GM11168 (cell line): ENCODE measurements at regions not wholly inside any gene's neighbourhood (a gene's known extent, or its start where the extent isn't known, plus 50 kb on each side); places are given as distances from the start of the nearest gene placed in this dataset.

Experiments used
- in situ Hi-C: fragments of 300-500 bp; cut with MboI; formaldehyde crosslinking; loops from one replicate; pipeline ENCODE4 v1.12.0; 2022; ENCODE audit warnings: low sequenced_read_pairs; ENCODE audit not compliant: unreplicated experiment

- in situ Hi-C loops: no loop called here
Measured at GRCh38 chr3:177743173-177743890, 546.0 kb upstream of the TBL1XR1 start.

- in situ Hi-C loops: no loop called here
Measured at GRCh38 chr3:177744873-177745606, 547.8 kb upstream of the TBL1XR1 start.

DNA sequence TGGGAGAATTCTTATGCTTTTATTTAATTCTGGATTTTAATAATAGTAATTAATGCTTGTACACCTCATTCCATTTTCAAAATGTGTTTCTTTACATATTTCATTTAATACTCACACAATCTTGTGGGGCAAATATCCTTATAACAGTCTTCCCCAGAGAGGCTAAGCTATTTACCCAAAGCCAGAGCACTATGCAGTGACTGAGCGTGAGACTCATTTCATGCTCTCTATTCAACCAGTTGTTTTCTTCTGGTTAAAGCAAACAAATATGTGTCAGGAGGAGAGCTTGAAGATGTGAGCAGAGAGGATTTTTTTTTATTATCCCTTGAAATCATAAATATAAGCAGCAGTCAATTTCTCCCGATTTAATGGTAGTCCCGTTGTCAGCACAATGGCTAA, 548.3 kb upstream of the TBL1XR1 start:
- in situ Hi-C loops: no loop called here

GRCh38 chr3:177746337-177746933, 549.2 kb upstream of the TBL1XR1 start:
- in situ Hi-C loops: no loop called here

GRCh38 chr3:177749836-177750235, 552.6 kb upstream of the TBL1XR1 start:
- in situ Hi-C loops: no loop called here

- in situ Hi-C loops: no loop called here
Measured at GRCh38 chr3:177750436-177750835, 553.2 kb upstream of the TBL1XR1 start.

DNA sequence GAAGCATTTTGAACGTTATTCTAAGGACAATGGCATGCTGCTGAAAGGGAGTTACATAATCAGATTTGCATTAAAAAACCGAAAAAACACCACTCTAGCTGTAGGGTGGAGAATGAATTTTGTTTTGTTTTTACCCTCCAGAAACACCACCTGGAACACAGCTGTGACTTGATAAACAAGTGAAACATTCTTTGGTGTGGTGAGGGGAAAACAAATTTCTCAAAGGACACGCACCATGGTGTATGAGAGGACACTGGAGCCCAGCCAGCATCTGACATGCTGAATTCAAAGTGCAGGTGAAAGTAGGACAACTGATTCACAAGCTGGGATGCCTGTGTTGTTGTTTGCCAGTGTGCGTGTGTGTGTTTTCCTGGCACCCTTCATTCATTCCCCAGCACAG, 554.5 kb upstream of the TBL1XR1 start:
- in situ Hi-C loops: no loop called here

DNA sequence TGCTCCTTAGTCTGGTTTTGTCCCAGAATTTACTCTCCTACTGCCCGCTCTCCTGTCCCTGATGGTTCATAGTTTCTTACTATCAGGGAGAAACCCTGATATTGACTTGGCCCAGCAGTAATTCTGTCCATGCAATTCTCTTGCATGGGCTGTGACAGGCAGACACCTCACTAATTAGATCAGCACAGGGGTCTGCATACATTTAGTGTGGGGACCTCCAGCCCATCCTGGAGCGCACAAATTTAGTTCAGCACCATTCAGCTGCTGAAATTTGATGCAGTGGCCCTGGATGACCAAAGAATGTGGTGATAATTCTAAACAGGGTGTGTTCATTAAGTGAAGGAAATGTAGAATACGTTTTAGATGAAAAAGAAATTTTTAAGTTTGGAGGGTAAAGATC, 555.5 kb upstream of the TBL1XR1 start:
- in situ Hi-C loops: no loop called here

GRCh38 chr3:177753451-177754155, 556.3 kb upstream of the TBL1XR1 start:
- in situ Hi-C loops: no loop called here

DNA sequence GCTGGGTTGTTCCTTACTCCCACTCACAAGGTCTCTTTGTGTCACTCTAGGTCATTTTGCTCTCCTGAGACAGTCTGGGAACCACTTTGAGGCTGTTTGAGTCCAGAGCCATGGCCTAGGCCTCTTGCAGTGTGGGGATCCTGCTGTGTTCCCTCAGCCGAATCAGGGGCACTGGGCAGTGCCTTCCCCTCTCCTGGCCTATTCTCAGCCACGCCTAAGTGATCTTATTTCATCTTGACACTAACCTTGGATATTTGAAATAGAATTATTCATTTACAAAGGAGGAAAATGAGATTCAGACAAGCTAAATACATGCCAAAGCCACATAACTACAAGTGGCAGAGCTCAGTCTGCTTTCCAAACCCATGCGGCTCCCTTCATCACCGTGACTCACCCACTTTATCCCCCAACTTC, 557.2 kb upstream of the TBL1XR1 start:
- in situ Hi-C loops: no loop called here

DNA sequence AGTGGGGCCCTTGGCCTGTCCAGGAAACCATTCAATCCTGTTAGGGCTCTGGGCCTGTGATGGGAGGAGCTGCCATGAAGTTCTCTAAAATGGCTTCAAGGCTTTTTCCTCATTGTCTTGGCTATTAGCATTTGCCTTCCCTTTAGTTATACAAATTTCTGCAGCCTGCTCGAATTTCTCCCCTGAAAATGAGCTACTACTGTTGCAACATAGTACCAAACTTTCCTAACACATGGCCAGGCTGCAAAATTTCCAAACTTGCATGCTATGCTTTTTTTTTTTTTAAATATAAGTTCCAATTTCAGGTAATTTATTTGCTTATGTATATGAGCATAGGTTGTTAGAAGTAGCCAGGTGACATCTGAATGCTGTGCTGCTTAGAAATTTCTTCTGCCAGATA, 560.8 kb upstream of the TBL1XR1 start:
- in situ Hi-C loops: no loop called here

GRCh38 chr3:177760803-177761202, 563.5 kb upstream of the TBL1XR1 start:
- in situ Hi-C loops: no loop called here

DNA sequence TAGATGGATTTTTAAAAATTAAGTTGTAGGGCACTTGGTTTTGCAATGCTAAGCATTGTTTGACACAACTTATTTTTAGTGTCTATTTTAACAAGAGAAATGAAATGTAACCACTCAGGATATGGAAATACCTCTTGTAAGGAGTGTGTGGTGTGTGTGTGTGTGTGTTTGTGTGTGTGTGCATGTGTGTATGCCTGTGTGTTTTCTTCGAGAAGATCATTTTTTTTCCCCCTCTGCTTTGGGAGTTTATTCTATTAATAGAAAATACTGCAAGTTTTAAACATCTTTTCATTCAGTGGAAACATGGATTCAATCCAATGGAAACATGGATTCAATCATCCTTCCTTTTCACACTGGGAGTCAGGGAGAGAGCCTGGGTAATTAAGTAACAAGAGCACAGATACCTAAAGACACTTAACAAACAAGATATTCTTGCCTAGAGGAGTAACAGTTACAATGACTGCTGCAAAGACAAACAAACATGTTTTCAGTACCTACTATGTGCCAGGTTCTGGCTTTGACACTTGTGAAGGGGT, 567.2 kb upstream of the TBL1XR1 start:
- in situ Hi-C loops: no loop called here

DNA sequence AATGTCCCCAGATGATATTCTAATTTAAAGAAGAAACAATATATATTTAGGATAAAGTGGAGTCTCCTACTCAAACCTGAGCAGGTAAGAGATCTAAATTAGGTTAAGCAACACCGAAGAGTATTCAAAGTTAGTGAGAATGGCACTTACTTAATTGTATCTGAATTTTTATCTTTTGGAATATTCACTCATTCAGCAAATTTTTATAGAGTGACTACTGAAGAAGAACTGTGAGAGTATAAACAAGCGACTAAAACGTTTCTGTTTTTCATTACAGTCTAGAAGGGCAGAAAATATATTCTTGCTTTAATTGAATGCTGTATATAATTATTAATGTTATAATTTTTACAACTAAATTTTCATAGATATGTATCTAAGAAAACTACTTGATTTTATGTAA, 567.7 kb upstream of the TBL1XR1 start:
- in situ Hi-C loops: no loop called here

DNA sequence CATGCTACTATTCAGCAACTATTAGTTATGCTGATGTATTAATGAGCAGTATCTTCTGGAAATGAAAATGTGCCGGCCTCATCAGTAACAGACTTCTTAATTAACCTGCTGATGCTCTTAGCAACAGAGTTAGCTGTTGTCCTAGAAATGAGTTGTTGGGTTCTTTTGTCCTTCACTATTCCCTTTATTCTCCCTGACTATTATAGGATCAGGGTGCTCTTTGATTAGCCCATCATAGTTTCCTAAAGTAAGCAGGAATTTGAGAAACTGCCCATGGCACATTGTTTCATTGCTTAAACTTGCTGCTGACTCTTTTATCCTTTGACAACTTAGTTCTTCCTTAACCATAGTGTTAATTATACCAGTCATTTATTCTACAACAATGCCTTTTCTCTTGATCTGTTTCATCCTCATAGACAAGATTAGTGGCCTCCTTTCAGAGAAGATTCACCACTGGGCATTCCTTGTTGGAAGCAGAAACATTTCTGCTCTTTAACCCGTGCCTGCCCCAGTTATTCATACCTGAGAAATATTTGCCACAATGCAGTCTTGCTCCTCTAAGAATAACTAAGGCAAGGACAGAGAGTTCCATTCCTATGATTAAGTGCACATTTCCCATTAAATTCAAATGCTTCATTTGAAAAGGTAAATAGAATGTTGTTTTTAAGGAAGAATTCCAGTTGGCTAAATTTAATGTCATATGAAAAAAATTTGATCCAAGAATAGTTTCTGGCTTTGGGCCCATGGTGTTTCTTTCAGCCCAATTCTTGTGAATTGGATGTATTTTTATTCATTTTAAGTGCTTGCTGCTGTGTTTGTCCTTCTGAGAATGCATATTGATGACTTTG, 573.3 kb upstream of the TBL1XR1 start:
- in situ Hi-C loops: no loop called here

GRCh38 chr3:177771780-177772179, 574.5 kb upstream of the TBL1XR1 start:
- in situ Hi-C loops: no loop called here

GRCh38 chr3:177772908-177773557, 575.8 kb upstream of the TBL1XR1 start:
- in situ Hi-C loops: no loop called here

DNA sequence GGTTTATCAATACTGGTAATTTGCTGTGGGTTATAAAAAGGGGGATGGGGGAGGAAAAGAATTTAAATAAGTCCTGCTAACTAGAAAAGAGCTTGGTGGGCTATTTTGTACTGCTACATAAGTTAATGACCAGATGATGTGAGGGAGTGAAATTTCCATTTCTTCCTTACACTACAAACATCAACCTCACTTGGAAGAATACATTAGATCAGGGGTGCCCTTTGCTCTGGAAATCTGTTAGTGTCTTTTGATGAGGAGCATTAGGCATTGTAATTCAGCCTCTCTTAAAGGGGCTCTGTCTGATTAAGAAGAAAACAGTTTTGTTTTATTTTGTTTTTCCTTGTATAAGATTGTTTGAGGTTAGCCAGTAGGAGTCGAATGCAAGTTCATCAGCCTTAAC, 576.4 kb upstream of the TBL1XR1 start:
- in situ Hi-C loops: no loop called here

- in situ Hi-C loops: no loop called here
Measured at GRCh38 chr3:177776661-177777101, 579.4 kb upstream of the TBL1XR1 start.
